Peyer's patch (tissue), 4 donors: ENCODE measurements at regions not wholly inside any gene's neighbourhood (a gene's known extent, or its start where the extent isn't known, plus 50 kb on each side); places are given as distances from the start of the nearest gene placed in this dataset.

Experiments used
- CTCF ChIP-seq, 6 experiments: fragments of 450-650 bp in 4 of 6; fragments of 200-600 bp in 2 of 6; sonication (generic) in 1 of 6; IDR thresholded peaks; one replicate each; pipeline ENCODE4 v1.5.1; 2017 to 2019; ENCODE audit warnings: antibody characterized with exemption in 6 of 6, mild to moderate bottlenecking in 3 of 6, moderate library complexity in 1 of 6
- POLR2A ChIP-seq, 2 donors: fragments of 450-650 bp; IDR thresholded peaks; one replicate each; pipeline ENCODE4 v1.5.1; 2017; ENCODE audit warnings: antibody characterized with exemption in 2 of 2, mild to moderate bottlenecking in 2 of 2, moderate library complexity in 2 of 2

- TF ChIP-seq CTCF (IDR thresholded peaks at IDR 0.05) (no peak), POLR2A (IDR thresholded peaks at IDR 0.05) (no peak)
Observed at GRCh38 chr10:111565542-111565941, 488.7 kb downstream of the ADRA2A start.
